Left colon (tissue), 2 donors: ENCODE measurements at regions not wholly inside any gene's neighbourhood (a gene's known extent, or its start where the extent isn't known, plus 50 kb on each side); places are given as distances from the start of the nearest gene placed in this dataset.
"Not testable (repeated sequence)": the region's sequence is repeated elsewhere in the genome, so short reads cannot be mapped to it uniquely, and the experiment has no call there.

Experiments
- ATAC-seq: fragments of 200-7000 bp; cut with Tn5 transposase; one replicate; pipeline ENCODE4 v1.9.1; 2020; ENCODE audit warnings: mild to moderate bottlenecking, moderate library complexity
- DNase-seq, 2 donors: peaks; one replicate each; pipeline ENCODE4 v3.0.0-alpha.2; 2020
- intact Hi-C, 2 donors: fragments of 100-400 bp; cut with DNase I in 1 of 2; cut with micrococcal nuclease in 1 of 2; formaldehyde crosslinking; loops; one replicate each; pipeline versions ENCODE4 v1.11.2 to v1.14.0; 2022; cut with DNase I, micrococcal nuclease
- donor health status: DM: no; HTN: no; CAD: no.
- donor health status: DM: yes; HTN: yes; CAD: no.

- intact Hi-C loops = no loop called here
- ATAC-seq = no peak
- DNase-seq = no peak
Observed at GRCh38 chr12:40172879-40173278, 51.9 kb upstream of the LRRK2 start.

- ATAC-seq = no peak
- intact Hi-C loops = no loop called here
- DNase-seq = no peak
Observed at GRCh38 chr12:40171501-40171900, 53.3 kb upstream of the LRRK2 start.

- ATAC-seq = no peak
- no peak for DNase-seq
- intact Hi-C loops = no loop called here
Observed at GRCh38 chr12:40171066-40171465, 53.7 kb upstream of the LRRK2 start.

- intact Hi-C loops = no loop called here
- ATAC-seq = no peak
- no peak for DNase-seq
Observed at GRCh38 chr12:40170593-40170992, 54.2 kb upstream of the LRRK2 start.

- no peak for DNase-seq
- intact Hi-C loops = no loop called here
- no peak for ATAC-seq
Observed at GRCh38 chr12:40168868-40169267, 55.9 kb upstream of the LRRK2 start.

- DNase-seq, ATAC-seq, intact Hi-C loops: not testable (repeated sequence)
Observed at GRCh38 chr12:40168419-40168818, 56.4 kb upstream of the LRRK2 start.

GRCh38 chr12:40168001-40168400 lies 56.8 kb upstream of the LRRK2 start:
- intact Hi-C loops = no loop called here
- no peak for DNase-seq
- ATAC-seq = no peak

- intact Hi-C loops = no loop called here
- ATAC-seq (no peak), DNase-seq (no peak)
Observed at GRCh38 chr12:40165179-40165578, 59.3 kb upstream of the SLC2A13 start.

GRCh38 chr12:40164034-40164433 lies 58.2 kb upstream of the SLC2A13 start:
- ATAC-seq (no peak), DNase-seq (no peak)
- intact Hi-C loops = no loop called here

- ATAC-seq (no peak), DNase-seq (no peak)
- intact Hi-C loops = no loop called here
Observed at GRCh38 chr12:40162033-40162432, 56.2 kb upstream of the SLC2A13 start.

- no peak for ATAC-seq
- intact Hi-C loops = loop anchor here in 1 of 2 donors (10.0 kb wide), 1 partner anchor 156 kb away; no protein-coding TSS in a partner anchor
- no peak for DNase-seq
Observed at GRCh38 chr12:40158592-40159111, 52.8 kb upstream of the SLC2A13 start.

- ATAC-seq (no peak), DNase-seq (no peak)
- intact Hi-C loops = loop anchor here in 1 of 2 donors (10.0 kb wide), 1 partner anchor 157 kb away; no protein-coding TSS in a partner anchor
Observed at GRCh38 chr12:40157336-40157735, 51.5 kb upstream of the SLC2A13 start.

GRCh38 chr12:40156021-40156764 lies 50.3 kb upstream of the SLC2A13 start:
- intact Hi-C loops = loop anchor here in 1 of 2 donors (10.0 kb wide), 1 partner anchor 159 kb away; no protein-coding TSS in a partner anchor
- ATAC-seq (no peak), DNase-seq (no peak)
